Upper lobe of right lung (tissue), 1 donor: ENCODE measurements at regions not wholly inside any gene's neighbourhood (a gene's known extent, or its start where the extent isn't known, plus 50 kb on each side); places are given as distances from the start of the nearest gene placed in this dataset.

Experiments
- ATAC-seq: fragments of 200-7000 bp; cut with Tn5 transposase; one replicate; pipeline ENCODE4 v1.9.1; 2020; ENCODE audit warnings: mild to moderate bottlenecking, moderate library complexity
- DNase-seq: peaks from one replicate; pipeline ENCODE4 v3.0.0-alpha.2; 2020
- H3K27ac ChIP-seq: fragments of 200-600 bp; one replicate; pipeline ENCODE4 v1.8.0; 2022
- H3K27me3 ChIP-seq: fragments of 200-600 bp; one replicate; pipeline ENCODE4 v1.8.0; 2022; ENCODE audit warnings: mild to moderate bottlenecking
- H3K36me3 ChIP-seq: fragments of 200-600 bp; one replicate; pipeline ENCODE4 v1.8.0; 2022
- H3K4me1 ChIP-seq: fragments of 200-600 bp; one replicate; pipeline ENCODE4 v1.8.0; 2022
- H3K4me3 ChIP-seq: fragments of 200-600 bp; one replicate; pipeline ENCODE4 v1.8.0; 2022; ENCODE audit warnings: mild to moderate bottlenecking
- H3K9me3 ChIP-seq: fragments of 200-600 bp; one replicate; pipeline ENCODE4 v1.8.0; 2022
- CTCF ChIP-seq: fragments of 200-600 bp; IDR thresholded peaks from one replicate; pipeline ENCODE4 v1.8.0; 2022; ENCODE audit warnings: antibody characterized with exemption
- intact Hi-C: fragments of 100-400 bp; cut with DNase I; formaldehyde crosslinking; loops from one replicate; pipeline ENCODE4 v1.11.0; 2022
- donor health status: DM: no; HTN: yes; CAD: no; lungs with severe emphysema.

GRCh38 chr18:73944715-73945114 lies 202.9 kb downstream of the FBXO15 start:
- Histone ChIP-seq H3K4me1 (no peaks in the 10 kb centered on the region), H3K9me3 (no peaks in the 10 kb centered on the region), H3K36me3 (no peaks in the 10 kb centered on the region), H3K27ac (no peak overlapping the region), H3K4me3 (no peak overlapping the region), H3K27me3 (no peaks in the 10 kb centered on the region)
- intact Hi-C loops, result no loop called here
- TF ChIP-seq CTCF, result no peak
- no peak for ATAC-seq
- no peak for DNase-seq

- no peaks in the 10 kb centered on the region for H3K36me3 ChIP-seq
- H3K4me3 ChIP-seq, result no peak overlapping the region
- no peak for DNase-seq
- H3K27ac ChIP-seq, result no peak overlapping the region
- ATAC-seq, result no peak
- H3K4me1 ChIP-seq, result no peaks in the 10 kb centered on the region
- no peaks in the 10 kb centered on the region for H3K27me3 ChIP-seq
- no peaks in the 10 kb centered on the region for H3K9me3 ChIP-seq
- intact Hi-C loops, result no loop called here
- TF ChIP-seq CTCF, result no peak
These were observed 203.9 kb downstream of the FBXO15 start for GRCh38 chr18:73943763-73944162.

GRCh38 chr18:73942956-73943355 lies 204.7 kb downstream of the FBXO15 start:
- Histone ChIP-seq H3K4me3 (no peak overlapping the region), H3K27me3 (no peaks in the 10 kb centered on the region), H3K27ac (no peak overlapping the region), H3K4me1 (no peaks in the 10 kb centered on the region), H3K9me3 (no peaks in the 10 kb centered on the region), H3K36me3 (no peaks in the 10 kb centered on the region)
- DNase-seq, result no peak
- no peak for TF ChIP-seq CTCF
- ATAC-seq, result no peak
- intact Hi-C loops, result no loop called here

GRCh38 chr18:73942081-73942625 lies 205.5 kb downstream of the FBXO15 start:
- H3K4me3 ChIP-seq, result no peak overlapping the region
- no peak for TF ChIP-seq CTCF
- no peaks in the 10 kb centered on the region for H3K27me3 ChIP-seq
- no peaks in the 10 kb centered on the region for H3K9me3 ChIP-seq
- intact Hi-C loops, result no loop called here
- no peak for DNase-seq
- ATAC-seq, result peak; percentile 29
- H3K36me3 ChIP-seq, result no peaks in the 10 kb centered on the region
- H3K4me1 ChIP-seq, result no peaks in the 10 kb centered on the region
- H3K27ac ChIP-seq, result no peak overlapping the region

GRCh38 chr18:73940721-73941120 lies 206.9 kb downstream of the FBXO15 start:
- DNase-seq (no peak), ATAC-seq (no peak)
- no peak overlapping the region for H3K27ac ChIP-seq
- H3K27me3 ChIP-seq, result no peaks in the 10 kb centered on the region
- no peaks in the 10 kb centered on the region for H3K9me3 ChIP-seq
- H3K4me1 ChIP-seq, result no peaks in the 10 kb centered on the region
- H3K4me3 ChIP-seq, result no peak overlapping the region
- intact Hi-C loops, result no loop called here
- no peak for TF ChIP-seq CTCF
- H3K36me3 ChIP-seq, result no peaks in the 10 kb centered on the region

GRCh38 chr18:73939391-73939790 lies 208.2 kb downstream of the FBXO15 start:
- Histone ChIP-seq H3K4me1 (no peaks in the 10 kb centered on the region), H3K9me3 (no peaks in the 10 kb centered on the region), H3K4me3 (no peak overlapping the region), H3K27me3 (no peaks in the 10 kb centered on the region), H3K27ac (no peak overlapping the region), H3K36me3 (no peaks in the 10 kb centered on the region)
- intact Hi-C loops, result no loop called here
- DNase-seq (no peak), ATAC-seq (no peak)
- no peak for TF ChIP-seq CTCF
